T47D (cell line): ENCODE measurements at regions not wholly inside any gene's neighbourhood (a gene's known extent, or its start where the extent isn't known, plus 50 kb on each side); places are given as distances from the start of the nearest gene placed in this dataset.

Experiments
- DNase-seq, 2 experiments: peaks; one replicate each; pipeline versions ENCODE4 v3.0.0 to v3.0.0-alpha.2; 2011 to 2012; ENCODE audit warnings: low read depth in 1 of 2, low spot score in 1 of 2
- JUND ChIP-seq: IDR thresholded peaks from 2 replicates; pipeline ENCODE4 v1.6.1; 2012; ENCODE audit warnings: low read depth
- in situ Hi-C: cut with HindIII; loops from 2 replicates; pipeline ENCODE4 v1.10.0; 2016; ENCODE audit warnings: low sequenced_read_pairs, low pct_unique_long_range_greater_than_20kb

DNA sequence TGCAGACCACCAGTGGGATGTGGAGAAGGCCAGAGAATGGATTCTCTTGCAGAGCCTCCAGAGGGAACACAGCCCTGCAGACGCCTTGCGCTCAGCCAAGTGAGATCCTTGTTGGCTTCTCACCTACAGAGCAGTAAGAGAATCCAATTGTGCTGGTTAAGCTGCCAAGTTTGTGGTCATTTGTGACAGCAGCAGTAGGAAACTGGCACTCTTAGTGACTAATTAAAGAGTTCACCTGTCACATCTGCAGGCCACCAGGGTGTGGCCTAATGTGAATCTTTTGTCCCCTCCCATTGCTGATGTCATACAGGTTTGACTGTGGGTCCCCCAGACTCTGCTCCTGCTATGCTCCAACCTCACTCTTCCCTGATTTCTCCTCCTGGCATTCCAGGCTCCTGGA is 235.9 kb downstream of the TFCP2L1 start:
- in situ Hi-C loops = no loop called here
- DNase-seq = no peak
- TF ChIP-seq JUND = no peak

DNA sequence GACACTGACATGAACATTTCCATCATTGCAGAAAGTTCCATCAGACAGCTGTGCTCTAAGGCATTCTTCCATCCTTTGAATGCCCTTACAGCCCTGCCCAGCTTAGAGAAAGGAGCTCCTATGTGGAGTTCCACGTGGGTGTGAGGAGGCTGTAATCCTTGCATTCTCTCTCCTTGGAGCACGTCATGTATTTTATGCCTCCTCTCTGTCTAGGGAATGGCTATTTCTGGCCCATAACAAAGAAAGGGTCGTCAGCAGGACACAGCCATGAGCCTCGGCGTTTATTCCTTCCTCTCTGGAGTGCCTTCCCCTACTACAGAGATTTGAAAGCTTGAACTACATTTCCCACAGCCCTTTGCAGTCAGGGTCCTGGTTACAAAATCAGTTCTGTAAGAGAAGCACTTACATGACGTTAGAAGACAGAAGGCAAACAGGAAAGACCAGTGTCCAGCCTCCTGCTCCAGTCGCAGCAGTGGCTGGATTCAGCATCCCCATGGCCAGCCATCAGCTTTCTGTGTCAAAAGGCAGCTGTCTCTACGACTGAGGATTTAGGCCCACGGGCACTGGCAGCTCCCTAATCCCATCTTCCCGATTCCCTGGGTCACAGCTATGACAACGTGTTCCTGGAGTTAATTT is 234.9 kb downstream of the TFCP2L1 start:
- peak in 1 of 2 experiments; percentile 33 for DNase-seq
- in situ Hi-C loops = no loop called here
- no peak for TF ChIP-seq JUND

GRCh38 chr2:121051311-121051710 is 233.7 kb downstream of the TFCP2L1 start:
- TF ChIP-seq JUND = no peak

DNA sequence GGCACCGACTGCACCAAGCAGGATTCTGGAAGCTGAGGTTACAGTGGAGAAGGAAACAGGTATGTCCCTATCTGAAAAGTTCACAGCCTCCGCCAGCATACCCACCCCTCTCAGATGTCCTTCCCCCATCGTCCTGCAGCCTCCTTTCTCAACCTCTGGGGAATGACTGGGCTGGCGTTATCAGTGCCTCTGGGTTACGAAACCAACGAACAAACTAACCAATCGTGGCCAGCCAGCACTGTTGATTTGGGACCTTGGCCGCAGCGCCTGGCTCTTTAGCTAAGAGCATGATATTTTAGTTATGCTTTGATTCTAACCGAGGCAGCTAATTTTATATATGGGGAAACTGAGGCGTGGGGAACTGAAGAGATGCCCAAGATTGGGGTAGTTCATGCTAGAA is 233.0 kb downstream of the TFCP2L1 start:
- in situ Hi-C loops = no loop called here
- TF ChIP-seq JUND = no peak
- no peak for DNase-seq

More at GRCh38 chr2:121051311-121051710, 233.7 kb downstream of the TFCP2L1 start:
- DNase-seq = no peak
- in situ Hi-C loops = no loop called here

DNA sequence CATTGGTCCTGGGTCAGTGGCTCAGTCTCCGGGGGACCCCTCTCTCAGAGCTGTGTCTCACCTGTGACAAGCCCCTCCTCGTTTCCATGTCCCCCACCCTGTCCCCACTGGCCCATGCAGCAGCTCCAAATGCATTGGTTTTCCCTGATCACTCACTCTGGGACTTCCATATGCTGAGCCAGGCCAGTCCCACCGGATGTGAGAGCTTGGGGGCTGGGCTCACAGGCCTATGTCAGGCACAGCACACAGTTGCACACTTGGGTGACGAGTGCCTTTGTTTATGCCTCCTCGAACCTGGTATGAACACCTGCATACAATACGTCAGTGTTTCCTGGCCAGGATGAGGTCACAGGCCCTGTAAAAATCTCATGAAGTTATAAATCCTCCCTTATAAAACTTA is 232.5 kb downstream of the TFCP2L1 start:
- TF ChIP-seq JUND = no peak
- no peak for DNase-seq
- in situ Hi-C loops = no loop called here

DNA sequence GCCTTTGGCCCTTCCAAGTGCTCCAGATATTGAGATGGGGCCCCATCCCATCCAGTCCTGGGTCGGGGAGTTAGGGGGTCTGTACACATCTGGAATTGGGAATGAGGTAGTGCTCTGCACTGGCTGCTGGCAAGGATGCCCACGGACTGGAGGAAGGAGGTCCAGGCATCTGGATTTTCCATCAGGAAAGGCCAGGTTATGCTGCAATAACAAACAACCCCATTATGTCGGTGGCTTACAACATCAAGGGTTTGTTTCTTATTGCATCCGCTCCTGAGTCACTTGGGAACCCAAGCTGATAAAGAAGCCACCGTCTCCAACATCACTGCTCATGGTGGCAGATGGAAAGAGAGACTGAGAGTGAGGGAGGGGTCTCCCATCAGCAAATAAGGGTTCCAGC is 229.9 kb downstream of the TFCP2L1 start:
- TF ChIP-seq JUND = no peak
- DNase-seq = no peak
- in situ Hi-C loops = no loop called here

DNA sequence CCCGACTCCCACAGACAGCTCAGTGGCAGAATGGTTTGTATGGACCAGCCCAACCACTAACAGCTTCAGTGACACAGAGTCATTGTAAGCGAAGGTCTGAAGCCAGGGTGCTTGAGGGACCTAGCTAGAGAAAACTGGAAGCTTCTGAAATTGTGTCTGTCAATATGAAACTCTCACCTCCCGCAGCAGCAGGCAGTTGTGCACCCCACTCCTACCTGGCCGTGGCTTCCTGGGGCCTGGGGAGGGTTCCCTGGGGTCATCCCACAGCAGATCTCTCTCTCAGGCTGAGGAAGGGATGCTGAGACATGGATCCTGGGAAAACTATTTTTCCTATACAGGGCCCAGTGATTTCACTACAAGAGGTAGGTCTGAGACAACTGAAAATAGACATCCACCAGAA is 229.5 kb downstream of the TFCP2L1 start:
- DNase-seq = no peak
- in situ Hi-C loops = no loop called here
- no peak for TF ChIP-seq JUND

- TF ChIP-seq JUND = no peak
- DNase-seq = no peak
- in situ Hi-C loops = no loop called here
Observed at GRCh38 chr2:121058852-121059558, 226.0 kb downstream of the TFCP2L1 start.

GRCh38 chr2:121059651-121060649 is 225.1 kb downstream of the TFCP2L1 start:
- in situ Hi-C loops = no loop called here
- no peak for DNase-seq
- no peak for TF ChIP-seq JUND

- TF ChIP-seq JUND = no peak
- in situ Hi-C loops = no loop called here
- no peak for DNase-seq
Observed at GRCh38 chr2:121061633-121062032, 223.4 kb downstream of the TFCP2L1 start.

- TF ChIP-seq JUND = no peak
- DNase-seq = no peak
- in situ Hi-C loops = no loop called here
Observed at GRCh38 chr2:121063471-121063870, 221.5 kb downstream of the TFCP2L1 start.

GRCh38 chr2:121064186-121064585 is 220.8 kb downstream of the TFCP2L1 start:
- DNase-seq = no peak
- in situ Hi-C loops = no loop called here
- no peak for TF ChIP-seq JUND

DNA sequence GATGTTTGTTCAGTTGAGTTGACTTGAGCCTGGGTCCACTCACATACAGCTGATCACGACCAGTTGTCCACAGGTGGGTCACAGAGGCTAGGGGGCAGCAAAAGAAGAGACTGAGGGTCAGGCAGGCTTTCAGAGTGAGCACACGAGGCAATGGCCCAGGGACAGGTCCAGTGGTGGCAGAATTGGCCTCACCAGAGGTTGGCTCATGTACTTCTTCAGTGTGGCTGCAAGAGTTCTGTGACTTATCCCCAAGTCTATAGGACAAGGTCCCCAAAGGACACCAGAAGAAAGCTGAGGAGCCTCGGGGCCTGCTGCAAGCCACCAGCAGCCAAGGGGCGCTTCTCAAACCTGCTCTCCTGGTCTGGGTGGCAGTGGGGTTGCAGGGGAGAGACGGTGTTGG is 219.8 kb downstream of the TFCP2L1 start:
- in situ Hi-C loops = no loop called here
- DNase-seq = no peak
- TF ChIP-seq JUND = no peak
